GM20000 (cell line): ENCODE measurements at regions not wholly inside any gene's neighbourhood (a gene's known extent, or its start where the extent isn't known, plus 50 kb on each side); places are given as distances from the start of the nearest gene placed in this dataset.
"Not testable (repeated sequence)": the region's sequence is repeated elsewhere in the genome, so short reads cannot be mapped to it uniquely, and the experiment has no call there.

Experiments used
- DNase-seq: peaks from one replicate; pipeline ENCODE4 v3.0.0; 2012; ENCODE audit warnings: low spot score
- TF ChIP-seq, protein P1 (sequence below): IDR thresholded peaks from 2 replicates; pipeline ENCODE4 v1.5.1; 2012; ENCODE audit warnings: mild to moderate bottlenecking, control low read depth; ENCODE audit errors: extremely low read depth, missing control alignments

DNA sequence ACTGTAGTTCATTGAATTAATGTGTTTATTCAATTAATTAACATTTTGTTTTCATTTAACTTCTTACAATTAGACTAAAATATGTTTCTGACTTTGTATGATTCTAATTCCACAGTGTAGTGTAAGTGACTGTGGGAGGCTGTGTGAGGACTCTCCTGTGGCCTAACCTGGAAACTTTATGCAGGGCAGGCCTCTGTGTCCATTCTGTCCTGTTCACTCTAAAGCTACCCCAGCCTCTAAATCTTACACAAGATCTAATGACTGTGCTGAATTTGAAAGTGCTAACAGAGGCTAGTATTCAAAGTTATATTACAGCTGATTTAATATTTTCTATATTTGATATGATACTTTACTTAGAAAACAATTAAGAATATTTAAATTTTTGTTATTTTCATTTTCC, 270.5 kb upstream of the CDH19 start:
- DNase-seq: no peak
- TF ChIP-seq, protein P1, sequence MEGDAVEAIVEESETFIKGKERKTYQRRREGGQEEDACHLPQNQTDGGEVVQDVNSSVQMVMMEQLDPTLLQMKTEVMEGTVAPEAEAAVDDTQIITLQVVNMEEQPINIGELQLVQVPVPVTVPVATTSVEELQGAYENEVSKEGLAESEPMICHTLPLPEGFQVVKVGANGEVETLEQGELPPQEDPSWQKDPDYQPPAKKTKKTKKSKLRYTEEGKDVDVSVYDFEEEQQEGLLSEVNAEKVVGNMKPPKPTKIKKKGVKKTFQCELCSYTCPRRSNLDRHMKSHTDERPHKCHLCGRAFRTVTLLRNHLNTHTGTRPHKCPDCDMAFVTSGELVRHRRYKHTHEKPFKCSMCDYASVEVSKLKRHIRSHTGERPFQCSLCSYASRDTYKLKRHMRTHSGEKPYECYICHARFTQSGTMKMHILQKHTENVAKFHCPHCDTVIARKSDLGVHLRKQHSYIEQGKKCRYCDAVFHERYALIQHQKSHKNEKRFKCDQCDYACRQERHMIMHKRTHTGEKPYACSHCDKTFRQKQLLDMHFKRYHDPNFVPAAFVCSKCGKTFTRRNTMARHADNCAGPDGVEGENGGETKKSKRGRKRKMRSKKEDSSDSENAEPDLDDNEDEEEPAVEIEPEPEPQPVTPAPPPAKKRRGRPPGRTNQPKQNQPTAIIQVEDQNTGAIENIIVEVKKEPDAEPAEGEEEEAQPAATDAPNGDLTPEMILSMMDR: no peak

DNA sequence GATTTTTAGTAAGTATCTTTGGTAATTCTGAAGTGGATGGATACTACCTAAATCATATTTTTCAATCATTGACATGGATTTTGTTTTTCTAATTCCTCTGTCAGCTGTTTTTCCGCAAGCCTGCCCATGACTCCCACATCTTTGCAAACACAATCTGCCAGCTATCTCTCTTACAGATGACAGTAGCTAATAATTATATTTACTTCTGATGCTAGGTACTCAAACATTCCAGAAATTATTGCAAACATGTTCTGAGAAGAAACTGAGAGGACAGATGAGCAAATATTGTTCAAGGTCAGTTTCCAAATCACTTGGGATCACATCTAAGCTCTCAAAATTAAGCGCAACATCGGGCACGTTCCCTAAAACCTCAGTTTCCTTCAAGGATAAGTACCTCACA, 270.0 kb upstream of the CDH19 start:
- no peak for DNase-seq
- TF ChIP-seq, protein P1: no peak

DNA sequence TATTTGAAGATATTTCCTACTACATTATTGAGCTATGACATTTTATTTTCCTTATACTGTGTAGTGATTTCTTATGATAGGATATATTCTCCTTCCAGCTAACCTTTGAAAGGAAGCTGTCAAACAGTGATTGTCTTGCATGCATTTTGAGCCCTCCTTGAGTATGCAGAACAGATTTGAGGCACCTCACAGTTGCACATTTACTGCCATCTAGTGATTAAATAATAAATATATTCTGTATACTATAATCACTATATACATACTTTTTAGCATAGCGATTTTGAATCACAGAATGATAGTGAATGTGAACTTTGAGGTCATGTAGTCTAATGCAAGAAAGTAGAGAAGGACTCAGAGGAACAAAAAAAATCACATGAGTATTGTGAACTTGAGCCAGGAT, 268.4 kb upstream of the CDH19 start:
- DNase-seq: no peak

DNA sequence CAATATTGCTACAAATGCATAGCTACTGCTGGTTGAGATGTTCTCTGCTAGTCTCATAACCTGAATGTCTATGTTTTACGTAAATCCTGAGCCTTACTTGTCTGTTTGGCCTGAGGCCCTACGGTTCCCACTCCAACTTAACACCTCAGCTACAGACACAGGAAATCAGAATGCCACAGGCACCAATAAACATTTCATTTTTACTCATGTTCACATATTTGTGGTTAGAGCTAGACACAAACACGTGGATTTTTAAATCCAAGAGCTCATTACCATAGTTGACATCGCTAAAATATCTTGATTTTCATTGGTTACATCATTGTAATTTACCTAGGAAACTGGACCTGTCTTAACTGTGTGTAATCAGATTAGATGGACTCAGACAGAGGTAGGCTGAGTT, 263.8 kb upstream of the CDH19 start:
- TF ChIP-seq, protein P1: no peak
- DNase-seq: no peak

More for the DNA sequence above, 268.4 kb upstream of the CDH19 start:
- TF ChIP-seq, protein P1: no peak

DNA sequence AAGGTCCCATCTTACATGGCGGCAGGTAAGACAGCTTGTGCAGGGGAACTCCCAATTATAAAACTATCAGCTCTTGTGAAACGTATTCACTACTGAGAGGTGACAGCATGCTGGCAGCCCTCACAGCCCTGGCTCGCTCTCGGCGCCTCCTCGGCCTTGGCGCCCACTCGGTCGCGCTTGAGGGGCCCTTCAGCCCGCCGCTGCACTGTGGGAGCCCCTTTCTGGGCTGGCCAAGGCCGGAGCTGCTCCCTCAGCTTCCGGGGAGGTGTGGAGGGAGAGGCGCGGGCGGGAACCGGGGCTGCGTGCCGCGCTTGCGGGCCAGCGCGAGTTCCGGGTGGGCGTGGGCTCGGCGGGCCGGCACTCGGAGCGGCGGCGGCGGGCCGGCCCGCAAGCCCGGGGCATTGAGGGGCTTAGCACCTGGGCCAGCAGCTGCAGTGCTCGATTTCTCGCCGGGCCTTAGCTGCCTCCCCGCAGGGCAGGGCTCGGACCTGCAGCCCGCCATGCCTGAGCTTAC, 262.6 kb upstream of the CDH19 start:
- DNase-seq: not testable (repeated sequence)

DNA sequence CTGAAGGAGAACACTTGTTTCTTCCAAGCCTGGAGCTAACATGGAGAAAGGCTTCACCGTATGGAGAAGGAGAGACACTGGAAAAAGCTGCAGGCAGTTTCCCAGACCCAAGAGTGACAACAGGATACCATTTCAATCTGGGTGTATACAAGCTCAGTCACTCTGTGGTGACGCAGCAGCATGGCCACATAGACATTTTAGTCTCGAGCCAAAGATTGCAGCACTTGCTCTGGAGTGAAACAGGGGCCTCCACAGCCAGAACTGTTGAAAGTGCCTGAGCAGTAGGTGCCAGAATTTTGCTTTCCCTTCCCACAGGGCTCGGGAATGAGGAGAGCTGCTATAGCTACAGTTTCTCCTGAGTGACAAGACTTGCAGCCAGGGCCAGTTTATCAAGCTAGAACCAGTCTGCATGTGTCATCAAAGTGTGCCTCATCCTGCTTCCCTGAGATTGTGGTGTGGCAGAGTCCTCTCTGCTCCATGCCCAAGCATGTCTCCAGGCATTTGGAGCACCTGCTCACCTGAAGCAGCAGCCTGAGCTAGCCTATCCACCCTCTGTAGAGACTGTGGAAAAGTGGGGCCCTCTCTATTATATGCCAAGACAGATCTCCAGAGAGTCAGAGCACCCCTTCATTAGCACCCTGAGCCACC, 234.6 kb upstream of the CDH19 start:
- TF ChIP-seq, protein P1: no peak
- no peak for DNase-seq

DNA sequence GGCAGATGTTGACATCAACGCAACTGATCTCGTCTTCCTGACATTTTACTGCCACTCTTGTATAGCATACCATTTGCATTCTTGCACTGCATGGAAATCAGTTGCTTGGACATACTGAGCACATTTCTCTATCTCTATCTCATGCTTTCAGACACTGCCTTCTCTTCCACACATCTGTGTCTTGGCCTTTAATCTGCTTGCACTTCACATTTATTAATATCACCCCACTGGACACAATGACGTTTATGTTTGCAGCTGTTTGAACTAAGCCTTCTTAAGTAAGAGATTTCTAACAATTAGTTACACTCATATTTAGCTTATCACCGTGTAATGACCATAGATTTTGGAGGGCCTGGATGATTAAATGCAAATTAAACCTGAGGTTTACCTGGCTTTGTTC, 229.8 kb upstream of the CDH19 start:
- no peak for DNase-seq
- TF ChIP-seq, protein P1: no peak

DNA sequence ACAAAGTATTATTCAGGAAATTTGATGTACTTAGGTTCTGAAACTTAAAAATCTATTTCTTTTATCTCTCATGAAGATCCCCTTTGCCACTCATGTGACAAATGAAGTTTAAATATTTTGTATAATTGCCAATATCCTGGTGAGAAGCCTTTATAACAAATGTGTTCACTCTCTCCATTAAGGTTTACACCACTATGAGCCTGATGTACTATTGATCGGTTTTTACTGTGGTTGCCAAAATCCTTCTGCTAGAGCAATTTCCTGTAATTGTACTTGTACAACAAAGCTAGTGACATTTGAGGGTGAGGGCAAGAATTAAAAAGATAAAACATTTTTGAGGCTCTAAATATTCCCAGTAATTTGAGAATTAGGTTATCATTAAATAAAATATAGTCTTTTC, 222.3 kb upstream of the CDH19 start:
- TF ChIP-seq, protein P1: no peak
- DNase-seq: no peak
